GM13976 (cell line): ENCODE measurements at regions not wholly inside any gene's neighbourhood (a gene's known extent, or its start where the extent isn't known, plus 50 kb on each side); places are given as distances from the start of the nearest gene placed in this dataset.
"Not testable (repeated sequence)": the region's sequence is repeated elsewhere in the genome, so short reads cannot be mapped to it uniquely, and the experiment has no call there.

Experiments
- DNase-seq: peaks from one replicate; pipeline ENCODE4 v3.0.0; 2012; ENCODE audit warnings: low spot score
- CTCF ChIP-seq: IDR thresholded peaks from 2 replicates; pipeline ENCODE4 v1.5.1; 2012; ENCODE audit warnings: borderline replicate concordance, mild to moderate bottlenecking; ENCODE audit not compliant: insufficient read depth; ENCODE audit errors: extremely low read depth, missing control alignments, control extremely low read depth
- in situ Hi-C: fragments of 300-500 bp; cut with MboI; formaldehyde crosslinking; loops from one replicate; pipeline ENCODE4 v1.12.0; 2022; ENCODE audit warnings: low sequenced_read_pairs, mixed read lengths, inconsistent platforms; ENCODE audit not compliant: unreplicated experiment

DNA sequence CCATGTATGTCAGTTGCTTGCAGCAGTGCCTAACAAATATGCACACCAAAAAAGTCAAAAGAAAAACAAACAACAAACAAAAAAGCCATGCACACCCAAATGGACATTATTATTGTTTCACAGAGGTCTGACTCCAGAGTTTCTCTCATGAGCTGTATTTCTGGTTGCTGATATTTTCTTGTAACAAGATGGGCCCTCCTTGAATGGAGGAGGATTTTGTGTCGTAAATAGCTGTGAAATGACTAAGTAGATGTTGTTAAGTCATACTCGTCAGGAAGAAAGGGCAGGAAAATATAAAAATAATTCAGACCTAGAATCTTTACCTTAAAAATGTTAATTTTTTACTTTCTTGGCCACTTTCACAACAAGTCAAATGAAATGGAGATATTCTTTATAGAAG, 96.0 kb downstream of the PLEKHG1 start:
- no peak for DNase-seq
- TF ChIP-seq CTCF = no peak
- in situ Hi-C loops = no loop called here

DNA sequence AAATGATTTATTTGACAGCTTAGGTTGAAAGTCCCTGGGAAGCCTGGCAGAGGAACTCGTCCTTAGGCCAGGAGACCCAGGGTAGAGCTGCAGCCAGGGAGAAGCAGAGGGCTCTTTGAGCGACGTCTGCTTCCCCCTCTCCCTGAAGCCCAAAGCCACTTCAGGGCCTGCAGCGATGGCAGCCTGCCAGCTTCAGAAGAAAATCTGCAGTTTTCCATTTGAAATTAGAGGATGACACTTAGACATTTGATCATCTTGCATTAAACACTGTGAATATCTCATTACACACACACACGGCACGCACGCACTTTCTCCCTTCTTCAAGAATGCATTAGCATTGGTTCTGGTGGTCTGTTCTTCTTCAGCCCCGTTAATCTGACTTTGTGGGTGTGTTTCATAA, 96.5 kb downstream of the PLEKHG1 start:
- DNase-seq = no peak
- in situ Hi-C loops = no loop called here
- TF ChIP-seq CTCF = no peak

DNA sequence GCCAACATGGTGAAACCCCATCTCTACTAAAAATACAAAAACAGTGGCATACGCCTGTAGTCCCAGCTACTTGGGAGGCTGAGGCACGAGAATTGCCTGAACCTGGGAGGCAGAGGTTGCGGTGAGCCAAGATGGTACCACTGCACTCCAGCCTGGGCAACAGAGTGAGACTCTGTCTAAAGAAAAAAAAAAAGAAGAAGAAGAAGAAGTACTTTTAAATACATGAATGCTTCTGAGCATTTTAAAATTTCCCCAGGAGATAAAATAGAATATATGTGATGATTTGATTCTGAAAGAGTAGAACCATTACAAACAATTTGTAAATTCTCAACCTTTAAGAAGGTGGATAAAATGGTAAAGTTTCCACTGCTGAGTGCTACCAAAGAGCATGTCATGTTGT, 97.2 kb downstream of the PLEKHG1 start:
- DNase-seq, in situ Hi-C loops: not testable (repeated sequence)

DNA sequence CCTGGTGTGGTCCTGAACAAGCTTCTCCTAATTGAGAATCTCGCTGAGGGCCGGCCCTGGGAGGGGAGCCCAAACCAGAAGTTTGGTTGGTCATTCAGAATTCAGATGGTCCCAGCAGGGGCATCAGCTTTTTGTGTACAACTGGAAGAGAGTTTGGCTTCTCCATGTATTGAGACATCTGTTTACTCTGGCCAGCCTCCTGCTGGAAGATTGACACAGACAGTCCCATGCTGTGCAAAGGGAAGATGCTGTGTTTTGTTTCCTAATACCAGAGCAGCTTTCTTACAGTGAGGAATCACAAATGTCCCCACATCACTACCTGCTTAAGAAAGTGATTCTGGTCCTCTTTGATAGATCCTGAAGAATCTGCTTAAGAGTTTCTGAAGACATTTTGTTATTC, 97.8 kb downstream of the PLEKHG1 start:
- in situ Hi-C loops = no loop called here
- no peak for TF ChIP-seq CTCF
- no peak for DNase-seq

DNA sequence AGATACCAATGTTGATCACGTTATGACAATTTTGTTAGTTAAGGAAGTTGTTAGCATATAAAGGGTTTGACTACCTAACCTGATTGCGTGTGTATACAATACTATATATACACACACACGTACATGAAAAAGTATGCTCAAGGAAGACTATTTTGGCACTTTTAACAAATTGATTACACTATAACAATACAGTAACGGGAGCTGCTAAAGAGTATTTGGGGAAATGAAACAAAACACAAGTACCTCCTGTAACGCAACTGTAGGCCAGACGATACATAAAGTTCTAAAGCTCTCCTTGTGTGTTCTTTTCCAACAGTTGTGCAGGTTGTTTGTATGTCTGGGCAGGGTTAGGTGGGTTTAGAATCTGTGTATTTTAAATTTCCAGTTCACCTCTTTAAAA, 98.7 kb downstream of the PLEKHG1 start:
- in situ Hi-C loops = no loop called here
- DNase-seq = no peak
- TF ChIP-seq CTCF = no peak

DNA sequence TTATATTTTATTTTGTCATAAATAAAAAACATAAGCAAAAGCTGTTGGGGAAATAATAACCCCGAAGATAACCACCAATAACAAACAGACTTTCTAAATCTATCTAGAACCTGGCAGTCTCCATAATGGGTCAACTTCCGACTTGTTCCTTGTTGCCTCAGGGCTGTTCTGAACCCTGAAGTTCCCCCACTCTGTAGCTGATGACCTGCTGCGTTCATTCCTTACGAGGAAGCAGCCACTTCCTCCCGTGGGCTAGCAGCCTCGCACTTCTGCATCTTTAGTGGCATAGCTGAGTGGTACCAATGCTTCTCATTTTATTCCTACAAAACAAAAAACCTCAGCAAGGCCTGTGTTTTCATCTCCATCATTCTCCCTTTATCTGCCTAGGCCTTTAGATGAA, 103.0 kb downstream of the PLEKHG1 start:
- DNase-seq = no peak
- no peak for TF ChIP-seq CTCF
- in situ Hi-C loops = no loop called here

DNA sequence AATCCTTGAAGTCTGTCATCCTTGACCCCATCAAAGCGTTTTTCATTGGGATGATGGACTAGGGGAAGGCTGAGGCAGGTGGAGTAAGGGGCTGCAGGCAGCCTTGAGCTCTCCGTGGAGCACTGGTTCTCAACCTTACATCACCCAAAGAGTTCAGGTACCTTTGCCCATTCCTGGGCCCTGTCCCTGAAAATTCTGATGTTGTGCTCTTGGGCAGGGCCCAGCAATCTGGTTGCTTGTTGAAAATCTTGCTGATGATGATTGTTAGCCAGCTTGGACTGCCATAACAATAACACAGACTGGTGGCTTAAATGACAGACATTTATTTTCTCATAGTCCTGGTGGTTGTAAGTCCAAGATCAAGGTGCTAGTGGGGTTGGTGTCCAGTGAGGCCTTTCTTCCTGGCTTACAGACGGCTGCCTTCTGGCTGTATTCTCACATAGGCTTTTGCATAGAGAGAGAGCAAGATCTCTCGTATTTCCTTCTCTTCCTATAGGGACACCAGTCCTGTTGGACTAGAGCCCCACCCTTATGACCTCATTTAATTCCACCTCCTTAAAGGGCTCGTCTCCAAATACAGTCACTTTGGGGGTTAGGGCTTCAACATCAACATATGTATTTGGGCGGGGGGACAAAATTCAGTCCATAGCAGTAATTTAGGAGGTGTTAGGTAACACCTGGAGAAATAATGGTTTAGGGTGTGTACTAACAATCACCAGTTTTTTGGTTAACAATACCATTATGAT, 104.9 kb downstream of the PLEKHG1 start:
- DNase-seq = no peak
- TF ChIP-seq CTCF = no peak
- in situ Hi-C loops = no loop called here
